ENCODE measurements at regions not wholly inside any gene's neighbourhood (a gene's known extent, or its start where the extent isn't known, plus 50 kb on each side); places are given as distances from the start of the nearest gene placed in this dataset.

DNA sequence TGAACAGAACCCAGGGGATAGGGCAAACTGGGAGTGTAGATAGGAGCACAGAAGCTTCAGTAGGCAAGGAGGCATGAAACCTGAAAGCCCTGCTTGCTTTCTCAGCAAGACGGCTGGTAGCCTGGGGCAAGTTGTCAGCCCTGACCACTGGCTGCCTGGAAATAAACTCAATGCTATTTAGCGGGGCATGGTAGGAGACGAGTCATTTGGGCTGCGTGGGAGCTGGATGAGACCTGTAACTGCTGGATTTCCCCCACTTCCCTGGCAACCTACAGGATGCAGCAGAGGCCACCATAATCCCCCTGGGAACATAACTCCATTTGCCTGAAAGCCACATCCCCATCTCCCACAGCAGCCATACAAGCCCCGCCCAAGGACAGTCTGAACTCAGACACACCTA, 332.6 kb upstream of the TBX18 start:
- no peak overlapping the region for H3K4me3 ChIP-seq (ENCODE audit: low read length in 3 of 3)
- DNase-seq (no peak), FAIRE-seq (no peak)
- H3K9me3 ChIP-seq (ENCODE audit: control insufficient read depth in 2 of 3, insufficient read depth in 1 of 3, low read length in 3 of 3), result no peaks in the 10 kb centered on the region
- H3K9ac ChIP-seq (ENCODE audit: low read length in 3 of 3), result no peak overlapping the region
- H3K27me3 ChIP-seq (ENCODE audit: control insufficient read depth, insufficient read depth, low read length), result no peaks in the 10 kb centered on the region
- H3K36me3 ChIP-seq (ENCODE audit: control insufficient read depth in 2 of 3, insufficient read depth in 3 of 3, low read length in 3 of 3), result no peaks in the 10 kb centered on the region
- TF ChIP-seq, protein P1, sequence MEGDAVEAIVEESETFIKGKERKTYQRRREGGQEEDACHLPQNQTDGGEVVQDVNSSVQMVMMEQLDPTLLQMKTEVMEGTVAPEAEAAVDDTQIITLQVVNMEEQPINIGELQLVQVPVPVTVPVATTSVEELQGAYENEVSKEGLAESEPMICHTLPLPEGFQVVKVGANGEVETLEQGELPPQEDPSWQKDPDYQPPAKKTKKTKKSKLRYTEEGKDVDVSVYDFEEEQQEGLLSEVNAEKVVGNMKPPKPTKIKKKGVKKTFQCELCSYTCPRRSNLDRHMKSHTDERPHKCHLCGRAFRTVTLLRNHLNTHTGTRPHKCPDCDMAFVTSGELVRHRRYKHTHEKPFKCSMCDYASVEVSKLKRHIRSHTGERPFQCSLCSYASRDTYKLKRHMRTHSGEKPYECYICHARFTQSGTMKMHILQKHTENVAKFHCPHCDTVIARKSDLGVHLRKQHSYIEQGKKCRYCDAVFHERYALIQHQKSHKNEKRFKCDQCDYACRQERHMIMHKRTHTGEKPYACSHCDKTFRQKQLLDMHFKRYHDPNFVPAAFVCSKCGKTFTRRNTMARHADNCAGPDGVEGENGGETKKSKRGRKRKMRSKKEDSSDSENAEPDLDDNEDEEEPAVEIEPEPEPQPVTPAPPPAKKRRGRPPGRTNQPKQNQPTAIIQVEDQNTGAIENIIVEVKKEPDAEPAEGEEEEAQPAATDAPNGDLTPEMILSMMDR (IDR thresholded peaks at IDR 0.05; ENCODE audit: borderline replicate concordance, extremely low read depth, insufficient read depth), result no peak
- H3K4me1 ChIP-seq (ENCODE audit: control insufficient read depth in 2 of 3, insufficient read depth in 2 of 3, low read depth in 1 of 3, low read length in 3 of 3), result no peaks in the 10 kb centered on the region
- no peak overlapping the region for H3K27ac ChIP-seq (ENCODE audit: low read depth in 2 of 2, low read length in 2 of 2)
- intact Hi-C loops (cut with DNase I), result no loop called here

DNA sequence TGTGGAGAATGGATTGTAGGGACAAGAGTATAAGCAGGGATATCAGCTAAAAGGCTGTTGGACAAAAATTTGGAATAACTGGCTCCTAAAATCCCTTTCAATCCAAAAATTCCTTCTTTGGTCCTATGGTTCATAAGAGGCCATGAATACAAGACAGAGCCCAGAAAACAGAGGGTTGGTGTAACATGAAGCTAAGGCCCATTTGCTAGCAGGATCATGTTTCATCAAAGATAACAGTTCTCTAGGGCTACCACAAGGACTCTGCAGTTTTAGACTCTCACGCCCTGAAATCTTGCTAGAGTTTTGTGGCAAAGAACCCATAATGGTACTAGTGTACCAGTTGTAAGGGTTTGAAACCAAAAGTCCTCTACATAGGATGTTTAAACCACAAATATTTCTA, 327.8 kb upstream of the TBX18 start:
- Histone ChIP-seq H3K9ac (ENCODE audit: low read length in 3 of 3) (no peak overlapping the region), H3K9me3 (ENCODE audit: control insufficient read depth in 2 of 3, insufficient read depth in 1 of 3, low read length in 3 of 3) (no peaks in the 10 kb centered on the region), H3K36me3 (ENCODE audit: control insufficient read depth in 2 of 3, insufficient read depth in 3 of 3, low read length in 3 of 3) (no peaks in the 10 kb centered on the region), H3K4me1 (ENCODE audit: control insufficient read depth in 2 of 3, insufficient read depth in 2 of 3, low read depth in 1 of 3, low read length in 3 of 3) (no peaks in the 10 kb centered on the region), H3K27ac (ENCODE audit: low read depth in 2 of 2, low read length in 2 of 2) (no peak overlapping the region), H3K4me3 (ENCODE audit: low read length in 3 of 3) (no peak overlapping the region), H3K27me3 (ENCODE audit: control insufficient read depth, insufficient read depth, low read length) (no peaks in the 10 kb centered on the region)
- TF ChIP-seq, protein P1 (IDR thresholded peaks at IDR 0.05; ENCODE audit: borderline replicate concordance, extremely low read depth, insufficient read depth), result no peak
- intact Hi-C loops (cut with DNase I), result no loop called here
- DNase-seq (no peak), FAIRE-seq (no peak)

DNA sequence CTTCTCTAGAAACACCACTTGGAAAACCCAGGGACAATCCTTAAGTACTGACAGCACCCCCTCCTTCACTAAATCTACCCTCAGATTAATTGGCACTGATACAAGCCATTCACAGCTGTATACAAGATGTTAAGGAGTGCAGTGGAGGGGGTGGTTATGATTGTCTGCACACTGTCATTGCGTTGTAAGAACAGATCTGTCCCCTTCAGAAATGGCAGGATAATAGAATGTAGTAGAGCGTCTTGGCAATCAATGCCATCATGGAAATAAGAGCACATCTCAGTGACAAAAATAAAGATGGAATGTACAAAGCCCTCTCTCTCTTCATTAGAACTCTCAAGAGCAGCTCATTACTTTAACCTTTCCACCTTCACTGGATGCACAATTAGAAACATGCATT, 324.9 kb upstream of the TBX18 start:
- intact Hi-C loops (cut with DNase I), result no loop called here
- TF ChIP-seq, protein P1 (IDR thresholded peaks at IDR 0.05; ENCODE audit: borderline replicate concordance, extremely low read depth, insufficient read depth), result no peak
- DNase-seq (no peak), FAIRE-seq (no peak)
- Histone ChIP-seq H3K4me3 (ENCODE audit: low read length in 3 of 3) (no peak overlapping the region), H3K36me3 (ENCODE audit: control insufficient read depth in 2 of 3, insufficient read depth in 3 of 3, low read length in 3 of 3) (no peaks in the 10 kb centered on the region), H3K9me3 (ENCODE audit: control insufficient read depth in 2 of 3, insufficient read depth in 1 of 3, low read length in 3 of 3) (no peaks in the 10 kb centered on the region), H3K4me1 (ENCODE audit: control insufficient read depth in 2 of 3, insufficient read depth in 2 of 3, low read depth in 1 of 3, low read length in 3 of 3) (no peaks in the 10 kb centered on the region), H3K9ac (ENCODE audit: low read length in 3 of 3) (no peak overlapping the region), H3K27me3 (ENCODE audit: control insufficient read depth, insufficient read depth, low read length) (no peaks in the 10 kb centered on the region), H3K27ac (ENCODE audit: low read depth in 2 of 2, low read length in 2 of 2) (no peak overlapping the region)

DNA sequence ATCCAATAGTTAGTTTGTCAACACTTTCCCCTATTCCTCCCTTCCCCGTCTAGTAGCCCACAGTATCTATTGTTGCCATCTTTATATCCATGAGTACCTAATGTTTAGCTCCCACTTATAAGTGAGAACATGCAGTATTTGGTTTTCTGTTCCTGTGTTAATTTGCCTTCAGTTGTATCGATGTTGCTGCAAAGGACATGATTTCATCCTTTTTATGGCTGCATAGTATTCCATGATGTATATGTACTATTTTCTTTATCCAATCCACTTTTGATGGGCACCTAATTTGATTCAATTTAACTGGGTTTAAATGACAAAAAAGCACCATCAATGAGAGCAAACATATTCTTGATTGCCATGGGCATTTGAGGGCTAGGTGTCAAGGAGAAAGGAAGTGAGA, 321.5 kb upstream of the TBX18 start:
- H3K36me3 ChIP-seq (ENCODE audit: control insufficient read depth in 2 of 3, insufficient read depth in 3 of 3, low read length in 3 of 3), result no peaks in the 10 kb centered on the region
- TF ChIP-seq, protein P1 (IDR thresholded peaks at IDR 0.05; ENCODE audit: borderline replicate concordance, extremely low read depth, insufficient read depth), result no peak
- H3K27ac ChIP-seq (ENCODE audit: low read depth in 2 of 2, low read length in 2 of 2), result no peak overlapping the region
- H3K4me3 ChIP-seq (ENCODE audit: low read length in 3 of 3), result no peak overlapping the region
- H3K27me3 ChIP-seq (ENCODE audit: control insufficient read depth, insufficient read depth, low read length), result no peaks in the 10 kb centered on the region
- no peak overlapping the region for H3K9ac ChIP-seq (ENCODE audit: low read length in 3 of 3)
- intact Hi-C loops (cut with DNase I), result no loop called here
- FAIRE-seq (no peak), DNase-seq (no peak)
- no peaks in the 10 kb centered on the region for H3K9me3 ChIP-seq (ENCODE audit: control insufficient read depth in 2 of 3, insufficient read depth in 1 of 3, low read length in 3 of 3)
- no peaks in the 10 kb centered on the region for H3K4me1 ChIP-seq (ENCODE audit: control insufficient read depth in 2 of 3, insufficient read depth in 2 of 3, low read depth in 1 of 3, low read length in 3 of 3)

Data from kidney (tissue), 13 donors.